B cell (primary cell): ENCODE measurements at regions not wholly inside any gene's neighbourhood (a gene's known extent, or its start where the extent isn't known, plus 50 kb on each side); places are given as distances from the start of the nearest gene placed in this dataset.

Experiments
- ATAC-seq: fragments of 200-7000 bp; cut with Tn5 transposase; one replicate; pipeline ENCODE4 v1.10.0; 2021; ENCODE audit warnings: low read depth, mild to moderate bottlenecking, moderate number of reproducible peaks, moderate library complexity
- CTCF ChIA-PET: fragments of 350-600 bp; sonication (Branson Sonifier 250); formaldehyde crosslinking; loops from one replicate; lab custom pipeline; 2021; ENCODE audit warnings: antibody characterized with exemption, inconsistent platforms; lab: Charles Lee
- POLR2A ChIA-PET: fragments of 350-600 bp; sonication (Branson Sonifier 250); formaldehyde crosslinking; loops from one replicate; lab custom pipeline; 2021; ENCODE audit warnings: antibody characterized with exemption; lab: Charles Lee
- DNase-seq: peaks from one replicate; pipeline ENCODE4 v3.0.0; 2013
- H2AFZ ChIP-seq: 2 replicates; pipeline ENCODE4 v1.6.1; 2012; ENCODE audit warnings: mild to moderate bottlenecking, low read depth, low read length; ENCODE audit not compliant: insufficient read depth, poor library complexity, severe bottlenecking
- H3K27ac ChIP-seq, 2 donors: 1 replicate in 1 of 2; 2 replicates in 1 of 2; pipeline ENCODE4 v1.5.1; 2012 to 2013; ENCODE audit warnings: low read length in 2 of 2, mild to moderate bottlenecking in 2 of 2, moderate library complexity in 1 of 2
- H3K27me3 ChIP-seq, 4 experiments: fragments of 200-600 bp in 1 of 4; sonication (generic) in 1 of 4; replicated peaks in 1 of 4; 1 replicate in 2 of 4; 2 replicates in 2 of 4; pipeline versions ENCODE4 v1.6.1 to v1.7.0; 2013 to 2016; ENCODE audit warnings: low read length in 3 of 4, mild to moderate bottlenecking in 2 of 4, mixed read lengths in 1 of 4, moderate library complexity in 1 of 4; ENCODE audit not compliant: insufficient read depth in 4 of 4, control insufficient read depth in 3 of 4; ENCODE audit errors: control extremely low read depth in 1 of 4
- H3K36me3 ChIP-seq, 2 experiments: replicated peaks in 1 of 2; 1 replicate in 1 of 2; 2 replicates in 1 of 2; pipeline versions ENCODE4 v1.6.1 to v1.7.1; 2013; ENCODE audit warnings: low read length in 1 of 2; ENCODE audit not compliant: insufficient read depth in 2 of 2, control insufficient read depth in 1 of 2; ENCODE audit errors: control extremely low read depth in 1 of 2, extremely low read depth in 1 of 2
- H3K4me1 ChIP-seq, 2 donors: fragments of 200-600 bp in 1 of 2; sonication (generic) in 1 of 2; 1 replicate in 1 of 2; 2 replicates in 1 of 2; pipeline versions ENCODE4 v1.5.1 to v1.6.1; 2013 to 2017; ENCODE audit warnings: low read length in 2 of 2; ENCODE audit not compliant: control insufficient read depth in 2 of 2, insufficient read depth in 2 of 2
- H3K4me2 ChIP-seq: replicated peaks from 2 replicates; pipeline ENCODE3; 2012; ENCODE audit warnings: mild to moderate bottlenecking, low read depth, low read length; ENCODE audit not compliant: poor library complexity, severe bottlenecking
- H3K4me3 ChIP-seq, 5 experiments: fragments of 200-600 bp in 1 of 5; sonication (generic) in 1 of 5; 1 replicate in 3 of 5; 2 replicates in 2 of 5; pipeline versions ENCODE4 v1.5.1 to v1.7.0; 2011 to 2016; ENCODE audit warnings: low read length in 4 of 5, mild to moderate bottlenecking in 4 of 5, low read depth in 2 of 5, control low read depth in 1 of 5, moderate library complexity in 1 of 5; ENCODE audit not compliant: insufficient read depth in 1 of 5; ENCODE audit errors: control extremely low read depth in 1 of 5, extremely low read depth in 1 of 5
- H3K79me2 ChIP-seq: fragments of 200-600 bp; sonication (generic); one replicate; pipeline ENCODE4 v1.6.0; 2016; ENCODE audit warnings: low read length; ENCODE audit not compliant: control insufficient read depth, insufficient read depth
- H3K9ac ChIP-seq: fragments of 200-600 bp; sonication (generic); 2 replicates; pipeline ENCODE4 v1.6.1; 2017; ENCODE audit warnings: mild to moderate bottlenecking, low read length, moderate library complexity
- H3K9me3 ChIP-seq, 3 donors: one replicate each; pipeline versions ENCODE4 v1.6.1 to v1.7.1; 2013; ENCODE audit warnings: low read length in 2 of 3; ENCODE audit not compliant: control insufficient read depth in 2 of 3, insufficient read depth in 1 of 3; ENCODE audit errors: control extremely low read depth in 1 of 3
- H4K20me1 ChIP-seq: 2 replicates; pipeline ENCODE4 v1.6.0; 2012; ENCODE audit warnings: mild to moderate bottlenecking, low read length; ENCODE audit not compliant: insufficient read depth, control insufficient read depth, poor library complexity, severe bottlenecking
- H3K27ac Mint-ChIP-seq: one replicate; pipeline ENCODE4 v1.8.0; 2021; ENCODE audit warnings: mixed read lengths
- H3K27me3 Mint-ChIP-seq: one replicate; pipeline ENCODE4 v1.8.0; 2021; ENCODE audit warnings: mixed read lengths
- H3K4me1 Mint-ChIP-seq: one replicate; pipeline ENCODE4 v1.8.0; 2021; ENCODE audit warnings: mixed read lengths
- H3K4me3 Mint-ChIP-seq: one replicate; pipeline ENCODE4 v1.8.0; 2021; ENCODE audit warnings: mixed read lengths
- H3K9me3 Mint-ChIP-seq: one replicate; pipeline ENCODE4 v1.8.0; 2022; ENCODE audit warnings: mixed read lengths; ENCODE audit not compliant: insufficient read depth
- CTCF ChIP-seq: fragments of 200-600 bp; IDR thresholded peaks from one replicate; pipeline ENCODE4 v1.8.0; 2022; ENCODE audit warnings: antibody characterized with exemption, mild to moderate bottlenecking
- EZH2 ChIP-seq: IDR thresholded peaks from 2 replicates; pipeline ENCODE4 v1.6.1; 2012; ENCODE audit warnings: borderline replicate concordance, low read depth, mild to moderate bottlenecking, moderate library complexity, low read length; ENCODE audit not compliant: insufficient read depth, poor library complexity, severe bottlenecking
- WGBS: methylation state at CpG from one replicate; pipeline ENCODE4 v1.1.5; 2013; ENCODE audit warnings: missing lambda C conversion rate; ENCODE audit not compliant: insufficient coverage; 5-methylcytosine and 5-hydroxymethylcytosine counted together
- intact Hi-C: fragments of 100-400 bp; cut with micrococcal nuclease; formaldehyde crosslinking; loops from one replicate; pipeline ENCODE4 v1.10.0; 2022

DNA sequence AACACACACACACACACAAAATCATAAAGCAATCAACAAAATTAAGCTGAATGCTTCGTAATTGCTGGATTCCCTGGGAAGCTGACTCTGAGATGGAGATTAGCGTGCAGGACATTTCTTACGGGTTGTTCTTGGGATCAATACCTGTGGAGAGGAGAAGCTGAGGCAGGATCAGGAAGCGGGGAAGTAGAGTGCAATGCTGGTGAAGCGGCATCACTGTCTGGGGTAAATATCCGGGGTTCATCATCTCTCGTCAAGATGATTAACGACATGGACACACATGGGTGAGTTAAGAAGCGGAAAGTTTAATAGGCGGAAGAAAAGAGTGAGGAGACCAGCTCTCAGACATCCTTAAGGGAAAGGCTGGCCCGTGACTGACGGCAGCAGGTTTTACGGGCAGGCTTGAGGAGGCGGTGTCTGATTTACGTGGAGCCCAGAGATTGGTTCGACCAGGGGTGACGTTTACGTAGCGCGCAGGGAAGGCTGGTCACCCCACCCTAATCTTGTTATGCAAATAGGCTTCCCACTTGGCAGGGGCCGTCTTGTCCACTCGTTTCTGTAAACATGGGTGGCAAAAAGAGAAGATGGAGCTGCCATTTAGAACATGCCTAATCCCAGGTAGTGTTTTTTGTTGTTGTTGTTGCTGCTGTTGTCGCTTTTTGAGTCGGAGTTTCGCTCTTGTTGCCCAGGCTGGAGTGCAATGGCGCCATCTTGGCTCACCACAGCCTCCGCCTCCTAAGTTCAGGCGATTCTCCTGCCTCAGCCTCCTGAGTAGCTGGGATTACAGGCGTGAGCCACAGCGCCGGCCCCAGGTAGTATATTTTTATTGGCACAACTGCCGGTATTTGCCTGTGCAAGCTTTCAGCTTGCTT is 135.6 kb upstream of the KCNJ15 start:
- Histone ChIP-seq H2AFZ (no peak overlapping the region), H3K9me3 (peaks cover 0 to 8% (median 0%) of the 10 kb centered on the region in 3 donors), H3K27me3 (no peaks in the 10 kb centered on the region), H4K20me1 (no peaks in the 10 kb centered on the region), H3K4me2 (no peak overlapping the region), H3K36me3 (no peaks in the 10 kb centered on the region), H3K27ac (no peak overlapping the region), H3K79me2 (no peaks in the 10 kb centered on the region), H3K9ac (no peak overlapping the region), H3K4me1 (no peaks in the 10 kb centered on the region), H3K4me3 (no peak overlapping the region)
- Mint-ChIP-seq H3K27me3 (no peaks in the 10 kb centered on the region), H3K4me1 (no peaks in the 10 kb centered on the region), H3K9me3 (no peaks in the 10 kb centered on the region), H3K27ac (no peak overlapping the region), H3K4me3 (no peak overlapping the region)
- no peak for ATAC-seq
- POLR2A ChIA-PET: no interaction called here
- intact Hi-C loops: no loop called here
- WGBS: 98% methylated on average over 30 of the region's 32 CpGs
- TF ChIP-seq CTCF: no peak
- TF ChIP-seq EZH2: no peak
- CTCF ChIA-PET: no interaction called here
- no peak for DNase-seq
